Skin epidermis (tissue), 12 donors: ENCODE measurements at regions not wholly inside any gene's neighbourhood (a gene's known extent, or its start where the extent isn't known, plus 50 kb on each side); places are given as distances from the start of the nearest gene placed in this dataset.
"Not testable (repeated sequence)": the region's sequence is repeated elsewhere in the genome, so short reads cannot be mapped to it uniquely, and the experiment has no call there.

Source experiments
- H3K27ac ChIP-seq, 21 experiments: fragments of 200-600 bp; sonication (generic) in 11 of 21; one replicate each; pipeline ENCODE4 v1.5.0; 2020; ENCODE audit warnings: mild to moderate bottlenecking in 3 of 21, inconsistent platforms in 2 of 21, moderate library complexity in 2 of 21
- H3K4me3 ChIP-seq, 7 experiments: fragments of 200-600 bp; sonication (generic) in 2 of 7; one replicate each; pipeline ENCODE4 v1.5.0; 2020; ENCODE audit warnings: inconsistent platforms in 2 of 7, mild to moderate bottlenecking in 2 of 7, moderate library complexity in 1 of 7

GRCh38 chr10:105644091-105644490 lies 1003.0 kb downstream of the SORCS3 start:
- no peak overlapping the region for H3K27ac ChIP-seq
- H3K4me3 ChIP-seq, result no peak overlapping the region

GRCh38 chr10:105643660-105644059 lies 1002.6 kb downstream of the SORCS3 start:
- H3K4me3 ChIP-seq, result no peak overlapping the region
- H3K27ac ChIP-seq, result no peak overlapping the region

- H3K4me3 ChIP-seq, result no peak overlapping the region
- no peak overlapping the region for H3K27ac ChIP-seq
These were observed 993.2 kb downstream of the SORCS3 start for GRCh38 chr10:105634281-105634680.

- no peak overlapping the region for H3K27ac ChIP-seq
- H3K4me3 ChIP-seq, result no peak overlapping the region
These were observed 974.8 kb downstream of the SORCS3 start for GRCh38 chr10:105615715-105616365.

- H3K4me3 ChIP-seq, result no peak overlapping the region
- H3K27ac ChIP-seq, result no peak overlapping the region
These were observed 970.2 kb downstream of the SORCS3 start for GRCh38 chr10:105611244-105611798.

- Histone ChIP-seq H3K4me3 (no peak overlapping the region), H3K27ac (no peak overlapping the region)
These were observed 968.4 kb downstream of the SORCS3 start for GRCh38 chr10:105609451-105609850.

GRCh38 chr10:105605918-105606317 lies 964.8 kb downstream of the SORCS3 start:
- Histone ChIP-seq H3K4me3 (no peak overlapping the region), H3K27ac (no peak overlapping the region)

GRCh38 chr10:105605104-105605503 lies 964.0 kb downstream of the SORCS3 start:
- Histone ChIP-seq H3K4me3 (no peak overlapping the region), H3K27ac (no peak overlapping the region)

GRCh38 chr10:105598207-105598606 lies 957.1 kb downstream of the SORCS3 start:
- H3K27ac ChIP-seq, result no peak overlapping the region
- no peak overlapping the region for H3K4me3 ChIP-seq

GRCh38 chr10:105597312-105597711 lies 956.2 kb downstream of the SORCS3 start:
- Histone ChIP-seq H3K27ac (no peak overlapping the region), H3K4me3 (no peak overlapping the region)

- H3K27ac ChIP-seq, result no peak overlapping the region
- no peak overlapping the region for H3K4me3 ChIP-seq
These were observed 955.7 kb downstream of the SORCS3 start for GRCh38 chr10:105596749-105597148.

- Histone ChIP-seq H3K4me3 (no peak overlapping the region), H3K27ac (no peak overlapping the region)
These were observed 953.2 kb downstream of the SORCS3 start for GRCh38 chr10:105594296-105594695.

GRCh38 chr10:105592468-105592867 lies 951.4 kb downstream of the SORCS3 start:
- H3K4me3 ChIP-seq, result no peak overlapping the region

GRCh38 chr10:105586451-105587098 lies 945.5 kb downstream of the SORCS3 start:
- Histone ChIP-seq H3K4me3 (no peak overlapping the region), H3K27ac (no peak overlapping the region)

More at GRCh38 chr10:105592468-105592867, 951.4 kb downstream of the SORCS3 start:
- H3K27ac ChIP-seq, result no peak overlapping the region

GRCh38 chr10:105585753-105586152 lies 944.7 kb downstream of the SORCS3 start:
- no peak overlapping the region for H3K27ac ChIP-seq
- H3K4me3 ChIP-seq, result no peak overlapping the region

GRCh38 chr10:105585171-105585570 lies 944.1 kb downstream of the SORCS3 start:
- H3K4me3 ChIP-seq, result no peak overlapping the region
- H3K27ac ChIP-seq, result no peak overlapping the region

- H3K27ac ChIP-seq, result no peak overlapping the region
- no peak overlapping the region for H3K4me3 ChIP-seq
These were observed 938.0 kb downstream of the SORCS3 start for GRCh38 chr10:105579112-105579511.

GRCh38 chr10:105577865-105578607 lies 936.9 kb downstream of the SORCS3 start:
- Histone ChIP-seq H3K4me3 (no peak overlapping the region), H3K27ac (no peak overlapping the region)

- no peak overlapping the region for H3K27ac ChIP-seq
- H3K4me3 ChIP-seq, result no peak overlapping the region
These were observed 918.4 kb downstream of the SORCS3 start for GRCh38 chr10:105559333-105560097.

GRCh38 chr10:105550453-105550852 lies 909.4 kb downstream of the SORCS3 start:
- H3K4me3 ChIP-seq, H3K27ac ChIP-seq: not testable (repeated sequence)
